Left ventricle myocardium superior (tissue), 1 donor: ENCODE measurements at regions not wholly inside any gene's neighbourhood (a gene's known extent, or its start where the extent isn't known, plus 50 kb on each side); places are given as distances from the start of the nearest gene placed in this dataset.
"Not testable (repeated sequence)": the region's sequence is repeated elsewhere in the genome, so short reads cannot be mapped to it uniquely, and the experiment has no call there.

Experiments
- ATAC-seq: fragments of 200-7000 bp; cut with Tn5 transposase; one replicate; pipeline ENCODE4 v1.9.1; 2020; ENCODE audit warnings: mild to moderate bottlenecking, moderate library complexity
- DNase-seq: peaks from one replicate; pipeline ENCODE4 v3.0.0-alpha.2; 2020
- intact Hi-C: fragments of 100-400 bp; cut with micrococcal nuclease; formaldehyde crosslinking; loops from one replicate; pipeline ENCODE4 v1.11.0; 2022
- donor health status: DM: no; HTN: yes; CAD: no; lungs with severe emphysema.

DNA sequence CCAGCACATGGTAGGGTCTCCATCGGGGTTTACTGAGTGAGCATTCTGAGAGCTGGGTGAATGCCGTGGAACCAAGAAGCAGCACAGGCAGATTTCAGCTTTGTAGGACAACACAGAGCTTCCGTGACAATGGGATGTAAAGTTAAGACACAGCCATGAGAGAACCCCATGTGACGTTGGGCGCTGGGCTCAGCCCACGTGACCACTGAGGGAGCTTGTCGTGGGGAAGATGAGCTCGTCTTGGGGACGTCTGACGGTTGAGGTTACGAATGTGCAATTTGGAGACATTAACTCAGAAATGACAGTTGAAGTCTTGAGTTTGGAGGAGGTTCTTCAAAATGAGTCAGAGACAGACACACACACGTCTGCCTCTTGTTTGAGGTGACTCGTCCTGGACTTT is 51.5 kb upstream of the MUC20 start:
- peak; percentile 11 for ATAC-seq
- intact Hi-C loops, DNase-seq: not testable (repeated sequence)

DNA sequence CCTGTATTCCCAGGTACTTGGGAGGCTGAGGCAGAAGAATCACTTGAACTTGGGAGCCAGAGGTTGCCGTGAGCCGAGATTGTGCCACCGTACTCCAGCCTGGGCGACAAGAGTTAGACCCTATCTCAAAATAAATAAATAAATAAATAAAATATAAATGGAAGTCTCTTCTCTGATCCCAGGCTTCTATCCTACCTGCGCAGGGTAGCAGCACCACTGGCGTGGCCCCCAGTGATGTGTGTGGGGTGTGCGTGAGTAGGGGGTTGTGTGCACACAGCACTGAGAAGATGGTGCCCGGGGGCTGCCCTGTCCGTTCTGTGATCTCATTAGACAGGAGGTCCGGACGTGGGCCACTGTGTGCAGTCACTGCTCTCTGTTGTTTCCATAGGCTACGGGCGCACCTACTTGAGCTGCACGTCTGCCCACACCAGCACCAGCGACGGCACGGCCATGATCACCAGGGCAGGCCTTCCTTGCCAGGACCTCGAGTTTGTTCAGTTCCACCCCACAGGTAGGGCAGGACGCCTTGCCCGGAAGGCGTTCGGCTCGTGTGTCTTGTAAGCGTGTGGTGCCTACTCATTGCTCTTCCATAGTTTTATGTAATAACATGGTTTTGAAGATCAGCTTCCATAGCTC is 52.5 kb upstream of the MUC20 start:
- intact Hi-C loops, DNase-seq: not testable (repeated sequence)
- peak; percentile 8 for ATAC-seq

DNA sequence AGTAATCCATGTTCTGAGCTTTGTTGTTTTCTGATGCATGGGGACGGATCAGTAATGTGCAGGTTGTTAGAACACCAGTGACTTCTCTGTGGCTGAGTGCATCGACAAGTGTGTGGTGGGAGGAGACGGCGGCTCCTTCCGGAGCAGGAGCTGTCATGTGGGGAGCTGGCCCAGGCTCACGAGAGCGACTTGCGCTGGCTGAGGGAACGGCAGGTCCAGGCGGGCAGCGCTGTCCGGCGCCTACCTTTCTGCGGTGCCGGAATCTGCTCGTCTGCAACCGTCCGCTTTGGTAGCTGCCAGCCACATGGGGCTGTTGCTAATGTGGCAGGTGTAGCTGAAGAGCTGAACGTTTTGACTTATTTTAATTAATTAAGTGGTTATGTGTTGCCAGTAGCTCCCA is 55.5 kb upstream of the MUC20 start:
- DNase-seq, intact Hi-C loops, ATAC-seq: not testable (repeated sequence)

DNA sequence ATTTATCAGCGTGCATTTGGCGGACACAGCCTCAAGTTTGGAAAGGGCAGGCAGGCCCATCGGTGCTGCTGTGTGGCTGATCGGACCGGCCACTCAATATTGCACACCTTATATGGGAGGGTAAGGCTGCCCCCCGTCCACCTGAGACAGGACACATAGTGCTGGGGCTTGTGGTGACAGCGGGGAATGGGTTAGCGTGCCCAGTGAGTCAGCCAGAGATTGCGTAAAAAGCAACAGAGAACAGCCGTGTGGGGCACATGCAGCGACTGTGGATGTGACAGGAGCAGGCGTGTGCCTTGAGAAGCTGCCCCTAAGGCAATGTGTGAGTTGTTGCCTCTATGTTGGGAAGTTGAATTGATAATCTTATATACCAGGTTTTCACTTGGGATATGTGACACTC is 56.6 kb upstream of the MUC20 start:
- DNase-seq, ATAC-seq, intact Hi-C loops: not testable (repeated sequence)

DNA sequence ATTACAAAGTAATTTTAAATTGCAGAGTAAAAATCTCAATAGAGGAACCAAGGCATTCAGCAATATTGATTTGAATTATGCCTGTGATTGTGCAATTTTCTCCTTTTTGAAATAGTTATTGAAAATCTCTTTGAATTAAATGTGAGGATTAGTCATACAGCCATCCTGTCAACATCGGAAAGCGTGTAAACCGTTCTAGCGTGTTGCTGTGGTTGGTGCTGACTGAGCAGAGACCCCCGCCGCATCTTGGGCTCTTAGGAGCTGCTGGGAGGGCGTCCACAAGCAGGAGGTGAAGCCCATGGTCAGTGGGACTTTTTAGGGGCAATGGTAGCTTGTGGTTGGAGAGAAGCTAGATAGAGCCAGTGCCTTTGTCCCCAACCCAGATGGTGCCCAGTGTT is 61.6 kb upstream of the MUC20 start:
- DNase-seq, ATAC-seq, intact Hi-C loops: not testable (repeated sequence)

DNA sequence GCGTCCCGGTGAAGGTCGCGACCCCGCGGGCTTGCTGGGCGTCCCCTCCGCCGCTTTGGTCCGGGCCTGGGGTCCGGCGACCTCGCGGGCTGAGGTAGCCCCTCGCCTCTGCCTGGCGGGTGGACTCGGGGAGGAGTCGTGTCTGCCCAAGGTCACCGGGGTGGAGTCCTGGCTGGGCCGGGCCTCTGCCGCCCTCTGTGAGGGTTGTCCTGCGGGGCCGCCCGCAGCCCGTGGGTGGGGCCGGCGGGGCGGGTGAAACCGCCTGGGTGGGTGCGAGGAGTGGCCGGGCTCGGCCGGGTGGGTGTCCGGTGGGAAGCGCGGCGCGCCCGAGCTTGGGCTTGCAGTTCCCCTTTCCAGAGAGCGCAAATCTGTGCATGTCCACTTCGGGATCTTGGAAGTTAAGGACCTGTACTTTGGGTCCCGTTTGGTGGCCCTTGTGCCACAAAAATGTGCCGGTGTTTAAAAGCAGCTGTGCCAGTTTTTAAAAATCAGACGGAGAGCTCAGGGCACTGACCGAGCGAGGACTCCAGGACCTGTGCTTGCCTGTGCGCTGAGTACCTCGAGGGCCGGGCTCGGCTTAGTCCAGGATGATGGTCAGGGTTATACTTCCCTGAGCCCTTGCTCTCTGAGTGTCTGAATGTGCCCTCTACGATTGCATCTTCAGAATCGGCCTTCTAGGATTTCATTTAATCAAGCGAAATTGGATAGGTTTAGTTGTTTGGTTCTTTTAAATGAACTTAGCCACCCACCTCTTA is 62.2 kb upstream of the MUC20 start:
- DNase-seq (peak; percentile 61), ATAC-seq (peak; percentile 90)
- intact Hi-C loops, result not testable (repeated sequence)

DNA sequence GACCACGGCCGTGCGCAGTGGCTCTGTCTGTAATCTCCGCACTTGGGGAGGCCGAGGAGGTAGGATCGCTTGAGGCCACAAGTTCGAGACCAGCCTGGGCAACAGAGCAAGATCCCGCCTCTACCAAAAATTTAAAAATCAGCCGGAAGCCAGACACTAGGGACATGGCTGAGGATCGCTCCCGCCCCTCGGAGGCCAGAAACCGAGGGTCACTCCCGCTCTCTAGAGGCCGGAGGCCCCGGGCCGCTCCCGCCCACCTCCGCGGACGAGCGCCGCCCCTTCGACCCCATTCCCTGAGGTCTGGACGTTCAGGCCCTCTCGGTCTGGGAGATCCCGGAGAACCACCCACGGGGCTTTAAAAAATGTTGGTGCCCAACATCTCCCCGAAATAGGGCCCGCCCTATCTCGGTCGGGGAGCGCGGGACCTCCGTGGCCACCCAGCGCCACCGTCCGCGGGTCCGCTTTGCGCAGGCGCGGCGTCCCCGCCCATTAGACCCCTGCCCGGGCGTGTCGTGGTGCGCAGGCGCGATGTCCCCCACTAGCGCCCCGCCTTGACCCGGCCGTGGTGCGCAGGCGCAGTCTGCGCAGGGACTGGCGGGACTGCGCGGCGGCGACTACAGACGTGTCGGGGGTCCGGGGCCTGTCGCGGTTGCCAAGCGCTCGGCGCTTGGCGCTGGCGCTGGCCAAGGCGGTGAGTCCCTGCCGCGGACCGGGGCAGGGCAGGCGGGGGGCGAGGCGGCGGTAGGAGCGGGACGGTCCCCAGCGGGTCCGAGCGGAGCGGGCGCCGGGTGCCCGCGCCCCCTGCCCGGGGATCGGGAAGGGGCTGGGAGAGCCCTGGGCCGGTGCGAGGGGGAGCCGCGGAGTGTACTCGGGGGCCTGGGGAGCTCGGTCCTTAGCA is 63.1 kb upstream of the MUC20 start:
- intact Hi-C loops, result not testable (repeated sequence)
- peak; percentile 95 for ATAC-seq
- peak; percentile 95 for DNase-seq

DNA sequence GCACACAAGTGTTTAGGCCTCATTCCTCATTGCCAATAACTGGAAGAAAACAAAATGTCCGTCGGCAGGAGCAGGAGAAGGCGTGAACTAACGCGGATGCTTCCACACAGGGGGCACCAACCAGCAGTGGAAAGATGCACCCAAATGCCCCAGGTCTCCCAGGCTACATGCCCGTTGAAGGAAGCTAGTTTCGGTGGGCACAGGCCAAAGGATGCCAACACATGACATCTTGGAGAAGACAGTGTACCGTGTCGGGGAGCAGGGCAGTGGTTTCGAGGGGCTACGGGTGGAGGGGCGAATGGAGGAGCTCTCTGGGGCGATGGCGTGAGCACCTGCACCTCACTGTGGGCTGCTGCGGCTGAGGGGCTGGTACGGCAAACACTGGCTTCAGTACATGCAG is 64.7 kb upstream of the MUC20 start:
- DNase-seq, ATAC-seq, intact Hi-C loops: not testable (repeated sequence)

DNA sequence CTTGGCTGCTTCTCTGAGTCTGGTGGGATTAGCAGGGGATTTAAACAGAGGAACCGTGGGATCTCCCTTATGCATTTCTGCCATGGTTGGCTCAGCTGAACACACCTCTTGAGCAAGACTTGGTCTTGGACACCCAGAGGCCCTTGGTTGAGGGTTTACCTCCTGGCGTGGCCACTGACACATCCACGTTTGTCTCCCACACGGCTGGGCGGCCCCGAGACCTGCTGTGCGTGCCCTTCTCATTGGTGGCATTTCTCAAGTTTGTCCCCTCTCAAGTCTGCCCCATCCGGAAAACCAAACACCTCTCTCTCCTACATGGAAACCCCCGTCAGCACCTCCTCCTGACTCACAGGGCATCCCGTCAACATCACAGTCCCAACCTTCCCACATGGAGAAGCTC is 66.0 kb upstream of the MUC20 start:
- ATAC-seq, intact Hi-C loops: not testable (repeated sequence)

DNA sequence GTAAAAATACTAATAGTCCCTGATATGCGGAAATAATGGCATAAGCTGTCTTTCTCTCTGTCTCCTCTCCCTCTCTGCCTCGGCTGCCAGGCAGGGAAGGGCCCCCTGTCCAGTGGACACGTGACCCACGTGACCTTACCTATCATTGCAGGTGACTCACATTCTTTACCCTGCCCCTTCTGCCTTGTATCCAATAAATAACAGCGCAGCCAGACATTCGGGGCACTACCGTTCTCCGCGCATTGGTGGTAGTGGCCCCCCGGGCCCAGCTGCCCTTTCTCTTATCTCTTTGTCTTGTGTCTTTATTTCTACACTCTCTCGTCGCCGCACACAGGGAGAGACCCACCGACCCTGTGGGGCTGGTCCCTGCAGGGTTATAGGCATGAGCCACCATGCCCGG is 66.6 kb upstream of the MUC20 start:
- DNase-seq, intact Hi-C loops, ATAC-seq: not testable (repeated sequence)

More for the DNA sequence above, 66.0 kb upstream of the MUC20 start:
- DNase-seq, result not testable (repeated sequence)

DNA sequence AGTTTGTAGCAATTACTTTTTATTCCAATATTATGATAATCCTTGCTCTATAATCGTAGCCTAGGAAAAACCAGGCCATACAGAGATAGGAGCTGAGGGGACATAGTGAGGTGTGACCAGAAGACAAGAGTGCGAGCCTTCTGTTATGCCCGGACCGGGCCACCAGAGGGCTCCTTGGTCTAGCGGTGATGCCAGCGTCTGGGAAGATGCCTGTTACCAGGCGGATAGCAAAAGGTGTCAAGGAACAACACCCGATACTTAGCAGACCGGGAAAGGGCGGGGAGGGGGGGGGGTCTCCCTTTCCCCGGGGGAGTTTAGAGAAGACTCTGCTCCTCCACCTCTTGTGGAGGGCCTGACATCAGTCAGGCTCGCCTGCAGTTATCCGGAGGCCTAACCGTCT is 67.1 kb upstream of the MUC20 start:
- DNase-seq, ATAC-seq, intact Hi-C loops: not testable (repeated sequence)

DNA sequence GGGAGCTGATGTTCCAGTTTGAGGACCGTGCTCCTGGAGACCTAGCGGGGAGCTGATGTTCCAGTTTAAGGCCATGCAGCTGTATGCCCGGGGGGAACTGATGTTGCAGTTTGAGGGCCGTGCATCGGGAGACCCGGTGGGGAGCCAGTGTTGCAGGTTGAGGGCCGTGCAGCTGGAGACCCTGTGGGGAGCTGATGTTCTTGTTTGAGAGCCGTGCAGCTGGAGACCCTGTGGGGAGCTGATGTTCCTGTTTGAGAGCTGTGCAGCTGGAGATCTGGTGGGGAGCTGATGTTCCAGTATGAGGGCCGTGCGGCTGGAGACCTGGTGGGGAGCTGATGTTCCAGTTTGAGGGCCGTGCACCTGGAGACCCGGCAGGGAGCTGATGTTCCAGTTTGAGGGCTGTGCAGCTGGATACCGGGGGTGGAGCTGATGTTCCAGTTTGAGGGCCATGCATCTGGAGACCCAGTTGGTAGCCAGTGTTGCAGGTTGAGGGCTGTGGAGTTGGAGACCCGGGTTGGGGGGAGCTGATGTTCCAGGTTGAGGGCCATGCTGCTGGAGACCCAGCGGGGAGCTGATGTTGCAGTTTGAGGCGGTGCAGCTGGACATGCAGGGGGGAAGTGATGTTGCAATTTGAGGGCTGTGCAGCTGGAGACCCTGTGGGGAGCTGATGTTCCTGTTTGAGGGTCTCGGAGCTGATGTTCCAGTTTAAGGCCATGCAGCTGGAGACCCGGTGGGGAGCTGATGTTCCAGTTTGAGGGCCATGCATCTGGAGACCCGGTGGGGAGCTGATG is 64.4 kb upstream of the APOD start:
- intact Hi-C loops, DNase-seq, ATAC-seq: not testable (repeated sequence)

DNA sequence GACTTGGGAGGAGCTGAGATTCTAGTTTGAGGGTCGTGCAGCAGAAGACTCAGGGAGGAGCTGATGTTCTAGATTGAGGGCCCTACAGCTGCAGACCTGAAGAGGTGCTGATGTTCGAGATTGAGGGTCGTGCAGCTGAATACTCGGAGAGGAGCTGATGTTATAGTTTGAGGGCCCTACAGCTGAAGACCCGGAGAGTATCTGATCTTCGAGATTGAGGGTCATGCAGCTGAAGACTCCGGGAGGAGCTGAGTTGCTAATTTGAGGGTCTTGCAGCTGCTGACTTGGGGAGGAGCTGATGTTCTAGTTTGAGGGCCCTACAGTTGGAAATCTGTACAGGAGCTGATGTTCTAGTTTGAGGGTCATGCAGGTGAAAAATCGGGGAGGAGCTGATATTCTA is 62.1 kb upstream of the APOD start:
- DNase-seq, ATAC-seq, intact Hi-C loops: not testable (repeated sequence)

DNA sequence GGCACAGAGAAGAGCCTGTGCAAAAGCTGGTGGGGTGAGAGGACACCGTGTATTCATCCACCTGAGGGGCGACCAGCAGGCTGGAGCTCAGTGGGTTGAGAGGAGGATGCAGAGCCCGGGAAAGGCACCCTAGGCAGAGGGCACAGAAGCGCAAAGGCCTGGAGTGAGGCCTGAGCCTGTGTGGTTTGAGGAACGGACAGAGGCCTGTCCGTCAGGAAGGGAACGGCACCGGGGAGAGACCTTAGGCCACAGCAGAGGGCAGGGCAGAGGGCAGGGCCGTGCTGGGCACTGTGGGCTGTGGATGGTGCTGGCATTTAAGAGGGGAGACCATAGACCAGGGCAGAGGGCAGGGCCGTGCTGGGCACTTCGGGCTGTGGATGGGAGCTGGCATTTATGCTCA is 59.5 kb upstream of the APOD start:
- ATAC-seq, intact Hi-C loops, DNase-seq: not testable (repeated sequence)

DNA sequence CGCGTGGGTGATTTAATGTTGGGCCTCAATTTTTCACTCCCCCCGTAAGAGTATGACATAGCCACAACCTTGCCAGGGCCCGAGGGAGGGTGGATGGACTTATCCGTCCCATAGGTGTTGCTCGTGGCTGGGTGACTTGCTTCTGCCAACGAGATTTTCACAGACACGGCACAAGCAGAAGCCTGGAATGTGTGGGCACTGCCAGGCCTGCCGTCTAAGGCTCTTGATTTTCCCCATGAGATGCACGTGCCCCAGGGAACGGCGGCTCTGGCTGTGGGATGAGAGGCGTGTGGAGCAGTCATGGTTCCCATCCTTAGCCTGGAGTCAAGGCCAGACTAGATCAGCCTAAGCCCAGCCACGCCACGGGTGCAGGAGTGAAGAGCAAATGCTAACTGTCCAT is 58.6 kb upstream of the APOD start:
- not testable (repeated sequence) for DNase-seq, ATAC-seq

DNA sequence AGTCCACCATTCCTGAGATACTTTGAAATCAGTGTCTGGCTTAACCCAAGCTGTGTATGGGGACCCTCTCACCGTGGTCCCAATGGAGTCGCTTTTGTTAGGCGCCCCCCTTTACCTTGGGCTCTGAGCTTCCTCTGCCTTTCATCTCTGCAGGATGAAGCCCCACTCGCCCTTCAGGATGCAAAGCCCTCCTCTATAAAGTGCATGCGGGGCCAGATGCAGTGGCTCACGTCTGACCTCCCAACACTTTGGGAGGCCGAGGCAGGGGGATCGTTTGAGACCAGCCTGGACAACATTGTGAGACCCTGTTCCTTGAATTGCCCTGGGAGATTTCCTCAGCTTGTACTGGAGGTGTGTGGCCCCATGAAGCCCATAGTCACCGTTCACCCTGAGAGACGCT is 54.7 kb upstream of the APOD start:
- ATAC-seq, DNase-seq, intact Hi-C loops: not testable (repeated sequence)

More for the DNA sequence above, 58.6 kb upstream of the APOD start:
- intact Hi-C loops, result not testable (repeated sequence)

DNA sequence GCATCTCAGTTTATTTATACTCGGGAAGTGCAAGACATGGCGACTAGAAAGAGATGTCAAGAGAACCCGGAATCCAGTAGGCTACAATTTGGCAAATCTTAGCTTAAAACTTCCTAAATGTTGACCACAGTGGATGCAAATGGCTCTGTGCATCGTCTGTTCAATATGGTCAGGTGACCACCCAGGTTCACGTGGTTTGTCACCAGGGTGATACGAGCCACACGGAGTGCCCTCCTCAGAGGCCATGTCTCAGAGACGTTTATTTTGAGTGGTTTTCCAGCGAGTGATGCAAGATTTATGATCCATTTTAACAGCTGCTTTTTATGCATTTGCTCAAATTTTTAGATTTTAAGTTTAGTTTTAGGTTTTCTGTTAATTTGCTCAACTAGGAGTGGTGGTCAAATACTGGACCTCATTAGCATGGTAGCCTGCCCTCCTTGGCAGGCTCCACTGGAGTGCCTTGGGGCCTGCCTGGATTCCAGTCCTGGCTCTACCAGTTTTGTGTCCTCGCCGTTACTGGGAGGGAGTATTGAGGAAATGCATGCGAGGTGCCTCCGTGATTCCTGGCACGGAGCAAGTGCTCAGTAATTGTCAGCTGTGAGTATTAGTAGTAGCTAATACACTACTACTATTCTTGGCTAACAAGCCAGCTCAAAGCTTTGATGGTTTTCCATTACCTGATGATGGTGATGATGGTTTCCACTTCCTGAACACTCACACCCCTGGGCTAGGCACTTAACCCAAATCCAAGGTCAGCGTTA is 53.9 kb upstream of the APOD start:
- DNase-seq, ATAC-seq, intact Hi-C loops: not testable (repeated sequence)

DNA sequence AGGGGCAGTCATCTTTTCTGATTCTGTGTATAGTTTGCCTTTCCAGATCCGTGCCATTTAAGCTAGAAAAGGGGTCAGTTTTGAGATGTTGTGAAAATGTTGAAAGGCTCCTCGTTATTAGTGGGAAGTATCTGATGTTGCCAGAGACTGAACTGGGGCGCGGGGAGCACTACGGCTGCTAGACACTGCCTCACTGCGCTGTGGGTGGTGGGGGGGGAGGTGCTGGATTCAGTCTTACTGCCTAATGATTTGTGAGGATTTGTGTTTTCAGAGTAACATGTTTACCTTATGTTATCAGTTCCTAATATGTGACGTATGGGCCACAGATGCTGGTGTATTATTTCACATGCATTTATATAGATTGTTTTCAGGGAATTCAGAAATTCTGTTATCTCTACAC is 53.3 kb upstream of the APOD start:
- intact Hi-C loops, ATAC-seq: not testable (repeated sequence)
- DNase-seq, result peak; percentile 24
